Stimulated activated naive B cell treated with anti-CD40 and anti-IgM and Interleukin-4, amounts not matched to agents 10 μg/mL and 1 μg/mL and 100 μg/mL, for 72 hours (primary cell): ENCODE measurements at regions not wholly inside any gene's neighbourhood (a gene's known extent, or its start where the extent isn't known, plus 50 kb on each side); places are given as distances from the start of the nearest gene placed in this dataset.

Experiments
- ATAC-seq, 2 donors: fragments of 150-1000 bp; cut with Tn5 transposase; replicated peaks; 2 replicates each; pipeline ENCODE4 v1.10.0; 2021; ENCODE audit warnings: moderate library complexity in 1 of 2
- DNase-seq: peaks from one replicate; pipeline ENCODE4 v3.0.0; 2021
- H3K27ac Mint-ChIP-seq: one replicate; pipeline ENCODE4 v1.8.0; 2022; ENCODE audit warnings: mild to moderate bottlenecking, mixed read lengths
- H3K27me3 Mint-ChIP-seq, 2 donors: one replicate each; pipeline ENCODE4 v1.8.0; 2022; ENCODE audit warnings: mixed read lengths in 2 of 2
- H3K36me3 Mint-ChIP-seq, 2 donors: one replicate each; pipeline ENCODE4 v1.8.0; 2022; ENCODE audit warnings: mixed read lengths in 2 of 2, mild to moderate bottlenecking in 1 of 2
- H3K4me1 Mint-ChIP-seq, 2 donors: one replicate each; pipeline ENCODE4 v1.8.0; 2022; ENCODE audit warnings: mixed read lengths in 2 of 2, mild to moderate bottlenecking in 1 of 2
- H3K4me3 Mint-ChIP-seq, 2 donors: one replicate each; pipeline ENCODE4 v1.8.0; 2022; ENCODE audit warnings: mild to moderate bottlenecking in 2 of 2, mixed read lengths in 2 of 2, moderate library complexity in 1 of 2
- H3K9me3 Mint-ChIP-seq, 2 donors: one replicate each; pipeline ENCODE4 v1.8.0; 2022; ENCODE audit warnings: mixed read lengths in 2 of 2, mild to moderate bottlenecking in 1 of 2

DNA sequence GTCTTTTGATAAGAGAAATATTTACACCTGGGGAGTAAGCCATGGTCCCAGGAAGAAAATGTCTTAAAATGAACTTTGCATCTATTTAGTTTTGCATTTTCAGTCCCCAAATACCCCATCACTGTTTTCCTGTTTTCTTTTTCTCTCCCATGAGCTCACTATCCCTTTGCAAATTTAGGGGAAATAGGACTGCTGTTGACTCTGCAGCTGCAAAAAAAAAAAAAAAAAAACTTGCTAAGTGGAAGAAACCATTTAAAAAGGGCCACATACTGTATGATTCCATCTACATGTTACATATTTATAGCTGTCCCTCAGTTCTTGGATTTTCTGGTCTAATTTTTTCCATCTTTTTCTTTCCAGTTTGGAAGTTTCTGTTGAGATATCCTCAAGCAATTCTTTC lies 98.2 kb upstream of the SERP2 start:
- DNase-seq (no peak), ATAC-seq (no peak)
- H3K4me1 Mint-ChIP-seq: peaks cover 18 to 50% of the 10 kb centered on the region in 2 donors
- H3K27me3 Mint-ChIP-seq: peaks cover 0 to 3% of the 10 kb centered on the region in 2 donors
- H3K27ac Mint-ChIP-seq: peak overlapping the region; percentile 25
- H3K36me3 Mint-ChIP-seq: no peaks in the 10 kb centered on the region
- peaks cover 2 to 3% of the 10 kb centered on the region in 2 donors for H3K9me3 Mint-ChIP-seq
- no peak overlapping the region for H3K4me3 Mint-ChIP-seq

DNA sequence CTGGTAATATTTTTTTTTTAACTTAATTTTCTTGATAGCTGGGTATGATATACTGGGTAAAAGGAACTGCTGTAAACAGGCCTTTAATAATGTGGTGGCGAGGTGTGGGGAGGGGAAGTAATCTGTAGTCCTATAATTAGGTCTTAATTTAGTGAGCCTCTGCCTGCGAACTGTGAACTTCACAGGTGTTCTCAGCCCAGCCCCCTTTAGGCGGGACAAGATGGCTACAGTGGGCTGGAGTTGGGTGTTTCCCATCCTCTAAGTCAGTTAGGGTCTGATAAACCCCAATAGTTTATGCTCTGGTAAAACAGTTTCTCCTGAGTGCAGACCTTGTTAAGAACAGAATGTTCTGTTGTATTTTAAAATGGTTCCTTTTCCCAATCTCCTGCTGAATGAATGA lies 97.6 kb upstream of the SERP2 start:
- H3K36me3 Mint-ChIP-seq: no peaks in the 10 kb centered on the region
- H3K27ac Mint-ChIP-seq: no peak overlapping the region
- DNase-seq (no peak), ATAC-seq (peak in 1 of 2 donors; percentile 12)
- H3K27me3 Mint-ChIP-seq: peaks cover 0 to 3% of the 10 kb centered on the region in 2 donors
- H3K9me3 Mint-ChIP-seq: peaks cover 2 to 3% of the 10 kb centered on the region in 2 donors
- peaks cover 25 to 57% of the 10 kb centered on the region in 2 donors for H3K4me1 Mint-ChIP-seq
- no peak overlapping the region for H3K4me3 Mint-ChIP-seq

- Mint-ChIP-seq H3K4me3 (no peak overlapping the region), H3K9me3 (peaks cover 2 to 3% of the 10 kb centered on the region in 2 donors), H3K36me3 (no peaks in the 10 kb centered on the region), H3K4me1 (peaks cover 28 to 60% of the 10 kb centered on the region in 2 donors), H3K27me3 (peaks cover 5 to 8% of the 10 kb centered on the region in 2 donors), H3K27ac (no peak overlapping the region)
- no peak for DNase-seq
- no peak for ATAC-seq
Measured at GRCh38 chr13:44277459-44277858, 96.2 kb upstream of the SERP2 start.

GRCh38 chr13:44278166-44278565 lies 95.5 kb upstream of the SERP2 start:
- no peak for ATAC-seq
- peaks cover 2 to 3% of the 10 kb centered on the region in 2 donors for H3K9me3 Mint-ChIP-seq
- H3K36me3 Mint-ChIP-seq: no peaks in the 10 kb centered on the region
- peaks cover 13 to 15% of the 10 kb centered on the region in 2 donors for H3K27me3 Mint-ChIP-seq
- H3K4me1 Mint-ChIP-seq: peaks cover 28 to 60% of the 10 kb centered on the region in 2 donors
- H3K4me3 Mint-ChIP-seq: no peak overlapping the region
- DNase-seq: no peak
- no peak overlapping the region for H3K27ac Mint-ChIP-seq

DNA sequence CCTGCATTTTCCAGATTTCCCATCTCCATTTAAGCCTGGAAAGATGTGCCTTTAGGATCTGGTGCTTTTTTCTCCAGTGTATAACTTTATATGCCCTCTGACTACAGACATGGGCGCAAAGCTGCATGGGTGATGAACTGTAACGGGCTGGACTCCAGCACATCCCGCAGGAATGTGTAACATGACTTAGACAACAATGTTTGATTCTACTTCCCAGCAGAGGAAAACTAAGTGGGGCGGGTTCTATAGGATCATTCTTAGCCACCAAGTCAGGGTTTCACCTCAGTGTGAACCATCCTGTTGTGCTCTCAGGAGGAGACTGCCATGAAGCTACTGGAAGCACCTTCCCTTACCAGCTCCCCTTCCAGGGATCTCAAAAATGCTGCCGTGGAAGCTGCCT lies 93.2 kb upstream of the SERP2 start:
- H3K9me3 Mint-ChIP-seq: peaks cover 4 to 7% of the 10 kb centered on the region in 2 donors
- H3K4me1 Mint-ChIP-seq: peaks cover 23 to 38% of the 10 kb centered on the region in 2 donors
- H3K4me3 Mint-ChIP-seq: no peak overlapping the region
- peaks cover 20 to 21% of the 10 kb centered on the region in 2 donors for H3K27me3 Mint-ChIP-seq
- H3K36me3 Mint-ChIP-seq: no peaks in the 10 kb centered on the region
- ATAC-seq: no peak
- no peak for DNase-seq
- no peak overlapping the region for H3K27ac Mint-ChIP-seq

- peaks cover 18 to 28% of the 10 kb centered on the region in 2 donors for H3K4me1 Mint-ChIP-seq
- peaks cover 27 to 28% of the 10 kb centered on the region in 2 donors for H3K27me3 Mint-ChIP-seq
- no peaks in the 10 kb centered on the region for H3K36me3 Mint-ChIP-seq
- no peak for DNase-seq
- H3K9me3 Mint-ChIP-seq: peaks cover 4 to 7% of the 10 kb centered on the region in 2 donors
- no peak for ATAC-seq
- H3K27ac Mint-ChIP-seq: no peak overlapping the region
- H3K4me3 Mint-ChIP-seq: no peak overlapping the region
Measured at GRCh38 chr13:44281252-44282000, 92.2 kb upstream of the SERP2 start.

DNA sequence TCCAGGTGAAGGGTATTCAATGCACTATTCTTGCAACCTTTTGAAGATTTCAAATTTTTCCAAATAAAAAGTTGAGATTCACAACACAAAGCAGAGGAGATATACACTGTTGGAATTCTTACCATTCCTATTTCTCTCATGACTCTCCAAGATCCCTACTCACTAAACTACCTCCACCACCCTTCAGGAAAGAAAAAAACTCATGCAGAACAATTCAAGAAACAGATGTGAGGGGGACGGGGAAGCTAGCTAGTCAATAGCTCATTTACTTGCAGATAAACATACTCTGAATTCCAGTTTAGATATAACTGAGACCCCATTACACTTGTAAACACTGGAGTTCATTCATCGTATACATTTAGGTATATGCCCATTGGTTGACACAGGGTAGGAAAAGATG lies 90.0 kb upstream of the SERP2 start:
- Mint-ChIP-seq H3K4me1 (peaks cover 10% of the 10 kb centered on the region in 2 donors), H3K9me3 (peaks cover 2 to 4% of the 10 kb centered on the region in 2 donors), H3K27me3 (peaks cover 34 to 35% of the 10 kb centered on the region in 2 donors), H3K4me3 (no peak overlapping the region), H3K27ac (no peak overlapping the region), H3K36me3 (no peaks in the 10 kb centered on the region)
- DNase-seq (no peak), ATAC-seq (no peak)

DNA sequence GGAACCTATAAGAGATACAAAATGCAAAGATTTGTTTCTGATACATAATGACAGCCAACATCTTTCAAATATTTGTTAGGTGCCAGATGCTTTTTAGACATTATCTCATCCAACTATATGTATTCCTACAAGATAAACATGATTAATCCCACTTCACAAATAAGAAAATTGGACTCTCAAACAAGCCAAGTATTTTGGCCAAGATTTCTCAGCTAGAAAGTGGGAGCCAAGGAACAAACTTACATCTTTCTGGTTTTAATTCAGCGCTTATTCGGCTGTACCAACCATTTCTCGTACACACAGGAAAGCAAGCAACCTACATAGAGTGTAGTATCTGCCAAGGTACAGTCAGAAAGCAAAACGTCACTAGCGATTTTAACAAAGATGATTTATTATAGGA lies 85.7 kb upstream of the SERP2 start:
- Mint-ChIP-seq H3K36me3 (no peaks in the 10 kb centered on the region), H3K4me3 (no peak overlapping the region), H3K4me1 (no peaks in the 10 kb centered on the region), H3K27ac (no peak overlapping the region), H3K27me3 (peaks cover 32 to 41% of the 10 kb centered on the region in 2 donors), H3K9me3 (peaks cover 2 to 4% of the 10 kb centered on the region in 2 donors)
- DNase-seq (no peak), ATAC-seq (no peak)

DNA sequence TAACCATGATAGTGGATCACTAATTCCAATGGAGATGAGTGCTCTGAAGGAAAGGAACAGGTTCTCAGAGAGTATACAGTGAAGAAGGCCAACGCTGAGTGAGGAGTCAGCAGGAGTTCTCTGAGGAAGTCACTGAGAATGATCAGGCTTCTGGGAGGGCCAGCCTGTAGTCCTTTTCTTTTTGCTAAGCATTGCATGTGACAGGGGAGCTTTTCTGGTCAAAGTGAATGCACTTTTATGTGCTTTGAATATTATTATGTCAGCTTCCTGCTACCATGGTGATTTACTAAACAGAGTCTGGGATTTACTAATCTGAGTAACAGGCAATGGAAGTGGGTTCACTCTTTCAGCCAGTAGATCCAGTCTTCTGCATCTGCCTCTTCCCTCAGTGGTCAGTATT lies 81.1 kb upstream of the SERP2 start:
- no peaks in the 10 kb centered on the region for H3K9me3 Mint-ChIP-seq
- no peak overlapping the region for H3K4me3 Mint-ChIP-seq
- ATAC-seq: no peak

DNA sequence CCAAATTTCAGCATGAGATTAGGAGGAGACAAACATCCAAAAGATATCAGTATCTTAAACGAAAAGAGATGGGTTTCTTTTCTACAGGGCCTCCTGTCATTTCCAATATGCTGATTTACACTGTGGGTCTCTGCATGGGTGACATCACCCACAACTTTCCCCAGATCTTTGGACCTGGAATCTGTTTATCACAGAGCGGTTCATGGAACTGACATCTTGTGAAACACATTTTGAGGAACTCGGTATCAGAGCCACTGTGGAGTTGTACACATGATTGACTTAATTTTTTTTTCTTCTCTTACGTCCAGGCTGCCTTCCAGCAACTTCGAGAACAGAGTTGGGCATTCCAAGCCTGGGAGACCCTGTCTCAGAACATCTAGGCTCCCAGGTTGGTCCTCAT lies 80.2 kb upstream of the SERP2 start:
- H3K4me1 Mint-ChIP-seq: no peaks in the 10 kb centered on the region
- DNase-seq: no peak
- H3K27ac Mint-ChIP-seq: no peak overlapping the region
- H3K4me3 Mint-ChIP-seq: no peak overlapping the region
- H3K36me3 Mint-ChIP-seq: no peaks in the 10 kb centered on the region
- peaks cover 8 to 24% of the 10 kb centered on the region in 2 donors for H3K27me3 Mint-ChIP-seq
- no peak for ATAC-seq
- H3K9me3 Mint-ChIP-seq: no peaks in the 10 kb centered on the region

More for the DNA sequence above, 81.1 kb upstream of the SERP2 start:
- Mint-ChIP-seq H3K4me1 (no peaks in the 10 kb centered on the region), H3K27me3 (peaks cover 8 to 24% of the 10 kb centered on the region in 2 donors), H3K36me3 (no peaks in the 10 kb centered on the region), H3K27ac (no peak overlapping the region)
- no peak for DNase-seq

- no peak overlapping the region for H3K4me3 Mint-ChIP-seq
- ATAC-seq (no peak), DNase-seq (no peak)
- H3K4me1 Mint-ChIP-seq: no peaks in the 10 kb centered on the region
- H3K36me3 Mint-ChIP-seq: no peaks in the 10 kb centered on the region
- H3K27ac Mint-ChIP-seq: no peak overlapping the region
- H3K27me3 Mint-ChIP-seq: peaks cover 8 to 26% of the 10 kb centered on the region in 2 donors
- H3K9me3 Mint-ChIP-seq: no peaks in the 10 kb centered on the region
Measured at GRCh38 chr13:44293908-44294735, 79.5 kb upstream of the SERP2 start.

GRCh38 chr13:44294876-44295275 lies 78.7 kb upstream of the SERP2 start:
- Mint-ChIP-seq H3K4me3 (no peak overlapping the region), H3K27ac (no peak overlapping the region), H3K36me3 (no peaks in the 10 kb centered on the region), H3K27me3 (peaks cover 8 to 27% of the 10 kb centered on the region in 2 donors), H3K4me1 (no peaks in the 10 kb centered on the region), H3K9me3 (no peaks in the 10 kb centered on the region)
- ATAC-seq (no peak), DNase-seq (no peak)

DNA sequence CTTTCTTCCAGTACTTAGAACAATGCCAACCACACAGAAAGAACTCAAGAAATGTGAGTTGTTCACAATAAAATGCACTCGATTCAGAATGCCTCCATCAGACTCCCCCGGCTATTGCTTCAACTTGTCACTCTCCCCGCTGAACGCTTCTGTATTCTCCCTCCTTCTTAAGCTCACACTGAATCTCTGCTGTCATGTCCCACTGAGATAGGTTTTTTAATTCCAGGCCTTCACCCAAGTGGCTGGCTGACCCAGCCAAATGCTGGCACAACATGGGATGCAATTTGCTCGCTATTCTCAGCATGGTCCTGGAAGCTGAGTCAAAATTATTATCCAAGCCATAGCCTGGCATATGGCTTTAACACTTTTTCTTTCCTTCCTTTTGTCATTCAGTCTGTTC lies 76.8 kb upstream of the SERP2 start:
- no peak for ATAC-seq
- peaks cover 14 to 23% of the 10 kb centered on the region in 2 donors for H3K27me3 Mint-ChIP-seq
- no peak overlapping the region for H3K4me3 Mint-ChIP-seq
- peaks cover 0 to 4% of the 10 kb centered on the region in 2 donors for H3K9me3 Mint-ChIP-seq
- peaks cover 5 to 7% of the 10 kb centered on the region in 2 donors for H3K4me1 Mint-ChIP-seq
- no peak for DNase-seq
- no peak overlapping the region for H3K27ac Mint-ChIP-seq
- no peaks in the 10 kb centered on the region for H3K36me3 Mint-ChIP-seq

DNA sequence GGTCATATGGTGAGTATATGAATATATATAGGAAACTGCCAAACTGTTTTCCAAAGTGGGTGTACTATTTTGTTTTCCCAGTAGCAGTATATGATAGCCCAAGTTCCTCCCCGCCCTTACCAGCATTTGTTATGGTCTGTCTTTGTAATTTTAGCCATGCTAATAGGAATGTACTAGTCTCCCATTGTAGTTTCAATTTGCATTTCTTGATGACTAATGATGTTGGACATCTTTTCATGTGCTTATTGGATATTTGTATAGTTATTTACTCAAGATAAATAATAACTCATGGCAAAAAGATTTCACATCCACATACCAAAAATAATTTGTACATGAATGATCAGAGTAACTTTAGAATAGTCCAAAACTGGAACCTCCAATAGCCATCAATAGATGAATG lies 75.3 kb upstream of the SERP2 start:
- peaks cover 0 to 4% of the 10 kb centered on the region in 2 donors for H3K9me3 Mint-ChIP-seq
- DNase-seq: no peak
- H3K27me3 Mint-ChIP-seq: peaks cover 14 to 25% of the 10 kb centered on the region in 2 donors
- no peak overlapping the region for H3K27ac Mint-ChIP-seq
- H3K4me1 Mint-ChIP-seq: peaks cover 7% of the 10 kb centered on the region in 2 donors
- H3K36me3 Mint-ChIP-seq: no peaks in the 10 kb centered on the region
- ATAC-seq: no peak
- H3K4me3 Mint-ChIP-seq: no peak overlapping the region
